Fibroblast of gingiva (primary cell): ENCODE measurements at regions not wholly inside any gene's neighbourhood (a gene's known extent, or its start where the extent isn't known, plus 50 kb on each side); places are given as distances from the start of the nearest gene placed in this dataset.
A peak's percentile ranks its signal among the peaks of the same experiment; 100 is the strongest.

Experiments used
- DNase-seq: peaks from one replicate; pipeline ENCODE4 v3.0.0-alpha.2; 2011; ENCODE audit warnings: low read depth

GRCh38 chr1:63200676-63201075 lies 121.7 kb upstream of the FOXD3 start:
- DNase-seq = no peak

- no peak for DNase-seq
Measured at GRCh38 chr1:63203641-63204040, 118.7 kb upstream of the FOXD3 start.

- DNase-seq = no peak
Measured at GRCh38 chr1:63205776-63206175, 116.6 kb upstream of the FOXD3 start.

- DNase-seq = no peak
Measured at GRCh38 chr1:63214553-63214952, 107.8 kb upstream of the FOXD3 start.

- DNase-seq = no peak
Measured at GRCh38 chr1:63223426-63223825, 98.9 kb upstream of the FOXD3 start.

GRCh38 chr1:63230722-63231121 lies 91.6 kb upstream of the FOXD3 start:
- DNase-seq = no peak

- DNase-seq = no peak
Measured at GRCh38 chr1:63238721-63239120, 83.6 kb upstream of the FOXD3 start.

GRCh38 chr1:63245186-63245585 lies 77.2 kb upstream of the FOXD3 start:
- DNase-seq = no peak

GRCh38 chr1:63248216-63248615 lies 74.2 kb upstream of the FOXD3 start:
- DNase-seq = no peak

GRCh38 chr1:63255153-63255552 lies 67.2 kb upstream of the FOXD3 start:
- peak; percentile 39 for DNase-seq

- peak; percentile 77 for DNase-seq
Measured at GRCh38 chr1:63261736-63262458, 60.5 kb upstream of the FOXD3 start.

GRCh38 chr1:63262459-63262770 lies 60.0 kb upstream of the FOXD3 start:
- no peak for DNase-seq

- no peak for DNase-seq
Measured at GRCh38 chr1:63264161-63264560, 58.2 kb upstream of the FOXD3 start.

- no peak for DNase-seq
Measured at GRCh38 chr1:63266857-63267256, 55.5 kb upstream of the FOXD3 start.

- DNase-seq = no peak
Measured at GRCh38 chr1:63268876-63269275, 53.5 kb upstream of the FOXD3 start.

GRCh38 chr1:63269571-63269970 lies 52.8 kb upstream of the FOXD3 start:
- no peak for DNase-seq
